OCI-LY7 (cell line): ENCODE measurements at regions not wholly inside any gene's neighbourhood (a gene's known extent, or its start where the extent isn't known, plus 50 kb on each side); places are given as distances from the start of the nearest gene placed in this dataset.

Experiments used
- BruUV-seq: library from RNA; stranded (reverse); fragments of 400-500 nt; replicated peaks from 2 replicates; lab custom pipeline; 2021; lab: Mats Ljungman, UMichigan
- CTCF ChIA-PET: fragments of 300-600 bp; sonication (Branson Sonifier 250); formaldehyde crosslinking; loops from one replicate; lab custom pipeline; 2022; ENCODE audit warnings: antibody characterized with exemption; ENCODE audit not compliant: unreplicated experiment; lab: Charles Lee
- POLR2A ChIA-PET: fragments of 300-600 bp; sonication (Branson Sonifier 250); formaldehyde crosslinking; loops from one replicate; lab custom pipeline; 2022; ENCODE audit warnings: antibody characterized with exemption; lab: Charles Lee
- DNase-seq: peaks from one replicate; pipeline ENCODE4 v3.0.0-alpha.2; 2015; ENCODE audit warnings: low spot score
- H2AFZ ChIP-seq: fragments of 200-600 bp; sonication (generic), shearing (Covaris generic); 2 replicates; pipeline ENCODE4 v1.6.1; 2014; ENCODE audit warnings: mild to moderate bottlenecking, antibody characterized with exemption, low read length, moderate library complexity
- H3K27ac ChIP-seq: fragments of 200-600 bp; sonication (generic); 2 replicates; pipeline ENCODE4 v1.5.1; 2014; ENCODE audit warnings: mixed run types, low read depth, mild to moderate bottlenecking, moderate library complexity, low read length, inconsistent platforms; ENCODE audit not compliant: poor library complexity, severe bottlenecking
- H3K36me3 ChIP-seq: fragments of 200-600 bp; sonication (generic); 2 replicates; pipeline ENCODE4 v1.6.1; 2014; ENCODE audit warnings: mild to moderate bottlenecking, antibody characterized with exemption, low read length, moderate library complexity, mixed read lengths; ENCODE audit not compliant: insufficient read depth
- H3K4me1 ChIP-seq: fragments of 200-600 bp; sonication (generic); 2 replicates; pipeline ENCODE4 v1.5.1; 2014; ENCODE audit warnings: mild to moderate bottlenecking, low read length; ENCODE audit not compliant: insufficient read depth, poor library complexity, severe bottlenecking
- H3K4me2 ChIP-seq: fragments of 200-600 bp; sonication (generic); 2 replicates; pipeline ENCODE4 v1.6.1; 2014; ENCODE audit warnings: mild to moderate bottlenecking, low read length
- H3K4me3 ChIP-seq: fragments of 200-600 bp; sonication (generic); 2 replicates; pipeline ENCODE4 v1.5.1; 2014; ENCODE audit warnings: mild to moderate bottlenecking, low read depth, low read length; ENCODE audit not compliant: poor library complexity, severe bottlenecking
- H3K79me2 ChIP-seq: fragments of 200-600 bp; sonication (generic); 2 replicates; pipeline ENCODE4 v1.6.1; 2016; ENCODE audit warnings: low read depth, mild to moderate bottlenecking, low read length, moderate library complexity, mixed read lengths; ENCODE audit not compliant: insufficient read depth
- H3K9me2 ChIP-seq: fragments of 200-600 bp; sonication (generic); 2 replicates; pipeline ENCODE4 v1.6.1; 2016; ENCODE audit warnings: mild to moderate bottlenecking, low read length, mixed read lengths; ENCODE audit not compliant: insufficient read depth
- H3K9me3 ChIP-seq: fragments of 200-600 bp; sonication (generic); 2 replicates; pipeline ENCODE4 v1.6.1; 2014; ENCODE audit warnings: mild to moderate bottlenecking, mixed run types, low read length, mixed read lengths
- H4K20me1 ChIP-seq: fragments of 200-600 bp; sonication (generic); 2 replicates; pipeline ENCODE4 v1.6.1; 2014; ENCODE audit warnings: mild to moderate bottlenecking, antibody characterized with exemption, low read length, moderate library complexity, mixed read lengths; ENCODE audit not compliant: insufficient read depth
- CTCF ChIP-seq: fragments of 200-600 bp; sonication (generic); conservative IDR thresholded peaks from 2 replicates; pipeline ENCODE4 v1.5.1; 2014; ENCODE audit warnings: mild to moderate bottlenecking, antibody characterized with exemption, low read length, moderate library complexity, mixed read lengths
- EZH2phosphoT487 ChIP-seq: fragments of 200-600 bp; sonication (generic); IDR thresholded peaks from 2 replicates; pipeline ENCODE4 v1.6.1; 2018; ENCODE audit warnings: low read depth, borderline replicate concordance, mild to moderate bottlenecking, mixed run types, antibody characterized with exemption, low read length, moderate library complexity, mixed read lengths
- intact Hi-C: fragments of 100-400 bp; cut with micrococcal nuclease; formaldehyde crosslinking; loops from one replicate; pipeline ENCODE4 v1.10.0; 2022; ENCODE audit not compliant: unreplicated experiment

GRCh38 chr13:106797081-106797640 lies 229.2 kb upstream of the ARGLU1 start:
- intact Hi-C loops = no loop called here
- BruUV-seq = no TSS peak

GRCh38 chr13:106796280-106797047 lies 228.5 kb upstream of the ARGLU1 start:
- POLR2A ChIA-PET = interaction anchor here (0.6 kb wide), 1 partner anchor 27 kb away, joined by 3 read pairs; no protein-coding TSS in a partner anchor
- H3K4me1 ChIP-seq = no peaks in the 10 kb centered on the region
- no peak overlapping the region for H3K27ac ChIP-seq
- no peak overlapping the region for H2AFZ ChIP-seq
- no peaks in the 10 kb centered on the region for H3K79me2 ChIP-seq
- H3K4me3 ChIP-seq = no peak overlapping the region
- intact Hi-C loops = no loop called here
- H3K36me3 ChIP-seq = no peaks in the 10 kb centered on the region
- CTCF ChIA-PET = no interaction called here
- TF ChIP-seq CTCF (no peak), EZH2phosphoT487 (no peak)
- no TSS peak for BruUV-seq
- no peaks in the 10 kb centered on the region for H3K9me2 ChIP-seq
- no peaks in the 10 kb centered on the region for H4K20me1 ChIP-seq
- DNase-seq = no peak
- H3K4me2 ChIP-seq = no peak overlapping the region
- H3K9me3 ChIP-seq = no peaks in the 10 kb centered on the region

More at GRCh38 chr13:106797081-106797640, 229.2 kb upstream of the ARGLU1 start:
- H3K4me2 ChIP-seq = no peak overlapping the region
- CTCF ChIA-PET = no interaction called here
- H2AFZ ChIP-seq = no peak overlapping the region
- DNase-seq = no peak
- POLR2A ChIA-PET = interaction anchor here (0.6 kb wide), 1 partner anchor 27 kb away, joined by 3 read pairs; no protein-coding TSS in a partner anchor
- no peak for TF ChIP-seq CTCF
- TF ChIP-seq EZH2phosphoT487 = no peak
- no peaks in the 10 kb centered on the region for H3K9me2 ChIP-seq
- H3K27ac ChIP-seq = no peak overlapping the region
- no peaks in the 10 kb centered on the region for H4K20me1 ChIP-seq
- no peaks in the 10 kb centered on the region for H3K4me1 ChIP-seq
- no peaks in the 10 kb centered on the region for H3K79me2 ChIP-seq
- no peaks in the 10 kb centered on the region for H3K36me3 ChIP-seq
- H3K4me3 ChIP-seq = no peak overlapping the region
- no peaks in the 10 kb centered on the region for H3K9me3 ChIP-seq

GRCh38 chr13:106795847-106796246 lies 227.9 kb upstream of the ARGLU1 start:
- ChIA-PET CTCF (no interaction called here), POLR2A (no interaction called here)
- H3K4me2 ChIP-seq = no peak overlapping the region
- no peaks in the 10 kb centered on the region for H3K9me3 ChIP-seq
- no peak for TF ChIP-seq CTCF
- TF ChIP-seq EZH2phosphoT487 = no peak
- no peak overlapping the region for H2AFZ ChIP-seq
- no peak overlapping the region for H3K27ac ChIP-seq
- no TSS peak for BruUV-seq
- H4K20me1 ChIP-seq = no peaks in the 10 kb centered on the region
- no peaks in the 10 kb centered on the region for H3K79me2 ChIP-seq
- H3K9me2 ChIP-seq = no peaks in the 10 kb centered on the region
- intact Hi-C loops = no loop called here
- no peaks in the 10 kb centered on the region for H3K36me3 ChIP-seq
- no peaks in the 10 kb centered on the region for H3K4me1 ChIP-seq
- H3K4me3 ChIP-seq = no peak overlapping the region
- no peak for DNase-seq
